Esophagus squamous epithelium (tissue), 5 donors: ENCODE measurements at regions not wholly inside any gene's neighbourhood (a gene's known extent, or its start where the extent isn't known, plus 50 kb on each side); places are given as distances from the start of the nearest gene placed in this dataset.

Experiments used
- DNase-seq: peaks from one replicate; lab custom pipeline; 2025; lab: John Stamatoyannopoulos, UW
- H3K27ac ChIP-seq, 4 donors: fragments of 200-600 bp; sonication (generic); one replicate each; pipeline ENCODE4 v1.5.1; 2016 to 2019; ENCODE audit warnings: mild to moderate bottlenecking in 1 of 4
- H3K27me3 ChIP-seq, 4 donors: fragments of 200-600 bp; sonication (generic); 1 replicate in 3 of 4; 2 replicates in 1 of 4; pipeline versions ENCODE4 v1.5.1 to v1.6.0; 2017 to 2021; ENCODE audit warnings: antibody characterized with exemption in 1 of 4
- H3K36me3 ChIP-seq, 3 donors: fragments of 200-600 bp; sonication (generic); one replicate each; pipeline ENCODE4 v1.5.1; 2016 to 2019
- H3K4me1 ChIP-seq, 3 donors: fragments of 200-600 bp; sonication (generic); one replicate each; pipeline ENCODE4 v1.5.1; 2017 to 2019
- H3K4me3 ChIP-seq, 4 donors: fragments of 200-600 bp; sonication (generic); 1 replicate in 3 of 4; 2 replicates in 1 of 4; pipeline ENCODE4 v1.5.1; 2016 to 2019; ENCODE audit warnings: mild to moderate bottlenecking in 2 of 4, moderate library complexity in 1 of 4
- H3K9me3 ChIP-seq, 3 donors: fragments of 200-600 bp; sonication (generic); one replicate each; pipeline ENCODE4 v1.5.1; 2016 to 2019
- POLR2A ChIP-seq, 4 donors: fragments of 450-650 bp; IDR thresholded peaks; one replicate each; pipeline ENCODE4 v1.6.1; 2017; ENCODE audit warnings: antibody characterized with exemption in 4 of 4, mild to moderate bottlenecking in 4 of 4, moderate library complexity in 3 of 4
- WGBS, 2 donors: methylation state at CpG; one replicate each; pipeline ENCODE4 v1.1.5; 2018; 5-methylcytosine and 5-hydroxymethylcytosine counted together
- intact Hi-C: fragments of 100-400 bp; cut with DNase I; formaldehyde crosslinking; loops from one replicate; pipeline ENCODE4 v1.15.0; 2022
- TF ChIP-seq, protein P1 (sequence below), 6 experiments: fragments of 450-650 bp in 4 of 6; fragments of 200-600 bp in 2 of 6; sonication (generic) in 2 of 6; IDR thresholded peaks; one replicate each; pipeline ENCODE4 v1.5.1; 2016 to 2019; ENCODE audit warnings: antibody characterized with exemption in 6 of 6, mild to moderate bottlenecking in 4 of 6, moderate library complexity in 4 of 6
- donor health status: DM: yes; HTN: yes; CAD: no.

DNA sequence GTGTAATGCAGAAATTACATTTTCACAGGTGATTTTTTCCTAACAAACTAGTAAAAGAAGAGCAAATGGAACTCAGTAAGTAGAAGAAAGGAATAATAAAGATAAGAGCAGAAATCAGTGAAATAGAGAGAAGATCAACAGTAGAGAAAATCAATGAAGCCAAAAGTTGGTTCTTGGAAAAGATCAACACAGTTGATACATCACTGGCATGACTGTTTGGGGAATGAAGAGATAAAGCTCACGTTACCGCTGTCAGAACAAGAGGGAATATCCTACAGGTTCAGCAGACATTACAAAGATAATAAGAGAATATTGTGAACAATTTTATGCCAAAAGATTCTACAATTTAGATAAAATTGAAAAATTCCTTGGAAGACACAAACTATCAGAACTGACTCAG lies 146.4 kb downstream of the ACTR3B start:
- H3K27ac ChIP-seq = no peak overlapping the region
- H3K4me1 ChIP-seq = peaks cover 0 to 17% (median 0%) of the 10 kb centered on the region in 3 donors
- no peak for TF ChIP-seq POLR2A (IDR thresholded peaks at IDR 0.05)
- TF ChIP-seq, protein P1, sequence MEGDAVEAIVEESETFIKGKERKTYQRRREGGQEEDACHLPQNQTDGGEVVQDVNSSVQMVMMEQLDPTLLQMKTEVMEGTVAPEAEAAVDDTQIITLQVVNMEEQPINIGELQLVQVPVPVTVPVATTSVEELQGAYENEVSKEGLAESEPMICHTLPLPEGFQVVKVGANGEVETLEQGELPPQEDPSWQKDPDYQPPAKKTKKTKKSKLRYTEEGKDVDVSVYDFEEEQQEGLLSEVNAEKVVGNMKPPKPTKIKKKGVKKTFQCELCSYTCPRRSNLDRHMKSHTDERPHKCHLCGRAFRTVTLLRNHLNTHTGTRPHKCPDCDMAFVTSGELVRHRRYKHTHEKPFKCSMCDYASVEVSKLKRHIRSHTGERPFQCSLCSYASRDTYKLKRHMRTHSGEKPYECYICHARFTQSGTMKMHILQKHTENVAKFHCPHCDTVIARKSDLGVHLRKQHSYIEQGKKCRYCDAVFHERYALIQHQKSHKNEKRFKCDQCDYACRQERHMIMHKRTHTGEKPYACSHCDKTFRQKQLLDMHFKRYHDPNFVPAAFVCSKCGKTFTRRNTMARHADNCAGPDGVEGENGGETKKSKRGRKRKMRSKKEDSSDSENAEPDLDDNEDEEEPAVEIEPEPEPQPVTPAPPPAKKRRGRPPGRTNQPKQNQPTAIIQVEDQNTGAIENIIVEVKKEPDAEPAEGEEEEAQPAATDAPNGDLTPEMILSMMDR (IDR thresholded peaks at IDR 0.05) = no peak
- WGBS, 2 donors = 93 to 95% methylated on average over 2 of the region's 2 CpGs
- no peak overlapping the region for H3K4me3 ChIP-seq
- H3K27me3 ChIP-seq = no peaks in the 10 kb centered on the region
- no peaks in the 10 kb centered on the region for H3K36me3 ChIP-seq
- DNase-seq = no peak
- intact Hi-C loops = no loop called here
- H3K9me3 ChIP-seq = no peaks in the 10 kb centered on the region

GRCh38 chr7:152907042-152907761 lies 147.7 kb downstream of the ACTR3B start:
- Histone ChIP-seq H3K4me1 (peaks cover 0 to 8% (median 0%) of the 10 kb centered on the region in 3 donors), H3K27ac (no peak overlapping the region), H3K27me3 (no peaks in the 10 kb centered on the region), H3K4me3 (no peak overlapping the region), H3K36me3 (no peaks in the 10 kb centered on the region), H3K9me3 (no peaks in the 10 kb centered on the region)
- DNase-seq = no peak
- intact Hi-C loops = no loop called here
- TF ChIP-seq, protein P1 (IDR thresholded peaks at IDR 0.05) = no peak
- TF ChIP-seq POLR2A (IDR thresholded peaks at IDR 0.05) = no peak
- 87 to 92% methylated on average over 11 of the region's 11 CpGs for WGBS, 2 donors

DNA sequence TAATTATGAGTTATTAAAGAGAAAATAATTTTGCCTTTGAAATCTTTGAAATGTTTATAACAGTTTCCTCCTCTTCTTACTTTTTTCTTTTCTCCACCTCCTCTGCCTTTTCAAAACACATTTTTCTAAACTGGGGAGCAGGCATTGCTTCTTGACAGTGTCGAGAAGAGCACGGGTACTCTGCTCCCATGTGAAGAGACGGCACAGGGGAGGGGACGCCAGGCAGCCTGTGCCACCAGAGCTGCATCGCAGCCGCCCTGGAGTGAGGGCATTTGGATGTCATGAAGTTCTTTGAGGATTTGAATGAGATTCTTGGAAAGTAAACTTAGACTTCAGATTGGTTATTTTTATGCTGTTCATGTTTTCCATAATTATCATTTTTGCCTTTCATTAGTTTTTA lies 149.7 kb downstream of the ACTR3B start:
- no peak for DNase-seq
- intact Hi-C loops = no loop called here
- Histone ChIP-seq H3K36me3 (no peaks in the 10 kb centered on the region), H3K27ac (no peak overlapping the region), H3K27me3 (no peaks in the 10 kb centered on the region), H3K4me1 (no peaks in the 10 kb centered on the region), H3K9me3 (no peaks in the 10 kb centered on the region), H3K4me3 (no peak overlapping the region)
- TF ChIP-seq, protein P1 (IDR thresholded peaks at IDR 0.05) = no peak
- no peak for TF ChIP-seq POLR2A (IDR thresholded peaks at IDR 0.05)
- WGBS, 2 donors = 51 to 75% methylated on average over 6 of the region's 6 CpGs

DNA sequence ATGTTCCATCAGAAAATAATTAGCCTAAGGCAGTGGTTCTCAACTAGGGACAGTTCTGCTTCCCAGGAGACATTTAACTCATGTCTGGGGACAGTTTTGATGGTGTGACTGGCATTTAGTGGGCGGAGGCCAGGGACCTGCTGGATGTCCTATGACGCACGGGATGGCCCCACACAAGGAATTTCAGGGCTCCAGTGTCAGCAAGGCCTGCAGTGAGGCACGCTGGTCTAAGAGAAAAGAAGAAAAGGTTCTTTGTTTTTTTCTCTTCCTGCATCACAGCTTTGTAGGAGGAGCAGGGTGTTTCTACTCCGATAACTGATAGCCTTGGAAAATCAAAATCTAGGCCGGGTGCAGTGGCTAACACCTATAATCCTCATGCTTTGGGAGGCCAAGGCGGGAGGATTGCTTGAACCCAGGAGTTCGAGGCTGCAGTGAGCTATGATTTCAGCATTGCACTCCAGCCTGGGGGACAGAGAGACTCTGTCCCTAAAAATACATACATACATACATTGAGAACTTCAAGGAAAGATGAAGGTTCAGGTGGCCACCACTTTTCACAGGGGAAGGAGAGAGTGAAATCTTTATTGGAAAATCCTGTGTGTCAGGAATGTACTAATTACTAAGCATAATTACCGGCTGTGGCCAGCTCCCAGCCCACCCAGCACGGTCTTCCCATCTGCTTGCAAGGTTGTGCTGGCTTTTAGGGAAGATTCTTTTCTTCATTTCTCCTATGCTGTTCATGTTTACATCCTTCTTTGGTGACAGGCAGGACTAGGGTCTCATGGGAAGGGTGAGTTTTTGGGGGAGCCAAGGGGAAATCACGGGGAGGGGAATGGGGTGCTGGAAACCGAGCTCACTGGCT lies 150.4 kb downstream of the ACTR3B start:
- no peaks in the 10 kb centered on the region for H3K36me3 ChIP-seq
- no peaks in the 10 kb centered on the region for H3K4me1 ChIP-seq
- TF ChIP-seq, protein P1 (IDR thresholded peaks at IDR 0.05) = no peak
- TF ChIP-seq POLR2A (IDR thresholded peaks at IDR 0.05) = no peak
- WGBS, 2 donors = 71 to 76% methylated on average over 10 to 12 of the region's 12 CpGs
- no peak overlapping the region for H3K4me3 ChIP-seq
- intact Hi-C loops = no loop called here
- no peaks in the 10 kb centered on the region for H3K27me3 ChIP-seq
- H3K9me3 ChIP-seq = no peaks in the 10 kb centered on the region
- DNase-seq = no peak
- H3K27ac ChIP-seq = no peak overlapping the region
